SK-N-SH treated with all-trans-retinoic acid at 6 μM for 48 hours (cell line): ENCODE measurements at regions not wholly inside any gene's neighbourhood (a gene's known extent, or its start where the extent isn't known, plus 50 kb on each side); places are given as distances from the start of the nearest gene placed in this dataset.

ENCODE experiments used
- ATAC-seq: fragments of 200-7000 bp; cut with Tn5 transposase; 3 replicates; pipeline ENCODE4 v1.9.1; 2020; ENCODE audit warnings: mild to moderate bottlenecking, moderate library complexity
- ARNTL ChIP-seq: fragments of 450-650 bp; formaldehyde crosslinking; IDR thresholded peaks from 2 replicates; pipeline ENCODE4 v1.5.0; 2020; ENCODE audit warnings: low read depth, mild to moderate bottlenecking, moderate library complexity, borderline replicate concordance
- BACH2 ChIP-seq: fragments of 250-450 bp; sonication (Bioruptor Pico); IDR thresholded peaks from 2 replicates; pipeline ENCODE4 v1.9.0; 2021; ENCODE audit warnings: mild to moderate bottlenecking, borderline replicate concordance
- CREB5 ChIP-seq: fragments of 250-450 bp; sonication (Bioruptor Pico); IDR thresholded peaks from 2 replicates; pipeline ENCODE4 v1.5.1; 2020; ENCODE audit warnings: low read depth, mild to moderate bottlenecking, moderate library complexity
- CSDC2 ChIP-seq: fragments of 250-450 bp; sonication (Bioruptor Pico); IDR thresholded peaks from 2 replicates; pipeline ENCODE4 v1.5.0; 2020; ENCODE audit warnings: mild to moderate bottlenecking, moderate library complexity
- CSRNP3 ChIP-seq: fragments of 250-450 bp; sonication (Bioruptor Pico); IDR thresholded peaks from 2 replicates; pipeline ENCODE4 v1.5.1; 2021; ENCODE audit warnings: mild to moderate bottlenecking, moderate library complexity
- ESRRG ChIP-seq: fragments of 250-450 bp; sonication (Bioruptor Pico); IDR thresholded peaks from 2 replicates; pipeline ENCODE4 v1.6.1; 2021; ENCODE audit warnings: mild to moderate bottlenecking
- GLIS3 ChIP-seq: fragments of 250-450 bp; sonication (Bioruptor Pico); IDR thresholded peaks from 2 replicates; pipeline ENCODE4 v1.5.0; 2020; ENCODE audit warnings: mild to moderate bottlenecking, moderate library complexity
- ISL1 ChIP-seq: fragments of 250-450 bp; sonication (Bioruptor Pico); IDR thresholded peaks from 2 replicates; pipeline ENCODE4 v2.1.2; 2022; ENCODE audit warnings: mild to moderate bottlenecking, moderate library complexity
- PATZ1 ChIP-seq: fragments of 250-450 bp; sonication (Bioruptor Pico); IDR thresholded peaks from 2 replicates; pipeline ENCODE4 v1.8.0; 2020; ENCODE audit warnings: mild to moderate bottlenecking, moderate library complexity, borderline replicate concordance
- POU6F1 ChIP-seq: fragments of 250-450 bp; sonication (Bioruptor Pico); IDR thresholded peaks from 2 replicates; pipeline ENCODE4 v1.8.0; 2021; ENCODE audit warnings: low read depth, mild to moderate bottlenecking, moderate library complexity, borderline replicate concordance
- PPARA ChIP-seq: fragments of 250-450 bp; sonication (Bioruptor Pico); IDR thresholded peaks from 2 replicates; pipeline ENCODE4 v1.5.0; 2020; ENCODE audit warnings: mild to moderate bottlenecking, borderline replicate concordance
- RARB ChIP-seq: fragments of 250-450 bp; sonication (Bioruptor Pico); IDR thresholded peaks from 2 replicates; pipeline ENCODE4 v1.8.0; 2021; ENCODE audit warnings: mild to moderate bottlenecking, moderate library complexity
- SNAI2 ChIP-seq: fragments of 250-450 bp; sonication (Bioruptor Pico); IDR thresholded peaks from 2 replicates; pipeline ENCODE4 v1.5.0; 2020; ENCODE audit warnings: mild to moderate bottlenecking, moderate library complexity
- TCF4 ChIP-seq: fragments of 250-450 bp; sonication (Bioruptor Pico); IDR thresholded peaks from 2 replicates; pipeline ENCODE4 v1.8.0; 2021; ENCODE audit warnings: mild to moderate bottlenecking, moderate library complexity, borderline replicate concordance
- TOX ChIP-seq: fragments of 250-450 bp; sonication (Bioruptor Pico); IDR thresholded peaks from 2 replicates; pipeline ENCODE4 v1.8.0; 2021; ENCODE audit warnings: mild to moderate bottlenecking, moderate library complexity, borderline replicate concordance
- TSHZ2 ChIP-seq: fragments of 250-450 bp; sonication (Bioruptor Pico); IDR thresholded peaks from 2 replicates; pipeline ENCODE4 v1.5.0; 2020; ENCODE audit warnings: mild to moderate bottlenecking, moderate library complexity
- ZC3H10 ChIP-seq: fragments of 250-450 bp; sonication (Bioruptor Pico); IDR thresholded peaks from 2 replicates; pipeline ENCODE4 v1.5.1; 2021; ENCODE audit warnings: mild to moderate bottlenecking, moderate library complexity
- ZFP3 ChIP-seq: fragments of 250-450 bp; sonication (Bioruptor Pico); IDR thresholded peaks from 2 replicates; pipeline ENCODE4 v1.5.0; 2020; ENCODE audit warnings: mild to moderate bottlenecking, moderate library complexity
- ZFP30 ChIP-seq: fragments of 450-650 bp; formaldehyde crosslinking; IDR thresholded peaks from 2 replicates; pipeline ENCODE4 v1.5.0; 2022; ENCODE audit warnings: mild to moderate bottlenecking, moderate library complexity
- ZNF70 ChIP-seq: fragments of 450-650 bp; formaldehyde crosslinking; IDR thresholded peaks from 2 replicates; pipeline ENCODE4 v1.5.0; 2020; ENCODE audit warnings: mild to moderate bottlenecking, moderate library complexity
- ZNF8 ChIP-seq: fragments of 450-650 bp; formaldehyde crosslinking; IDR thresholded peaks from 2 replicates; pipeline ENCODE4 v1.5.0; 2020; ENCODE audit warnings: mild to moderate bottlenecking, moderate library complexity

- TF ChIP-seq PPARA (CRISPR knock-in tag) = no peak
- no peak for TF ChIP-seq CSDC2 (CRISPR knock-in tag)
- no peak for TF ChIP-seq ESRRG (CRISPR knock-in tag)
- no peak for TF ChIP-seq ZFP3 (CRISPR knock-in tag)
- ATAC-seq = no peak
These were observed 450.3 kb downstream of the RAPGEF2 start for GRCh38 chr4:159552979-159553768.

GRCh38 chr4:159555873-159556272 is 453.0 kb downstream of the RAPGEF2 start:
- no peak for TF ChIP-seq POU6F1 (CRISPR knock-in tag)
- no peak for TF ChIP-seq GLIS3 (CRISPR knock-in tag)
- no peak for TF ChIP-seq ZNF70
- TF ChIP-seq ZFP30 (CRISPR knock-in tag) = no peak
- TF ChIP-seq PPARA (CRISPR knock-in tag) = no peak
- TF ChIP-seq RARB (CRISPR knock-in tag) = no peak
- no peak for TF ChIP-seq ISL1 (CRISPR knock-in tag)
- no peak for TF ChIP-seq ZC3H10
- no peak for TF ChIP-seq TSHZ2 (CRISPR knock-in tag)
- TF ChIP-seq CSDC2 (CRISPR knock-in tag) = no peak
- TF ChIP-seq TOX = no peak
- TF ChIP-seq BACH2 (CRISPR knock-in tag) = no peak
- TF ChIP-seq TCF4 (CRISPR knock-in tag) = no peak
- no peak for TF ChIP-seq CREB5 (CRISPR knock-in tag)
- no peak for TF ChIP-seq SNAI2 (CRISPR knock-in tag)
- no peak for TF ChIP-seq ZNF8 (CRISPR knock-in tag)
- no peak for TF ChIP-seq CSRNP3 (CRISPR knock-in tag)
- no peak for TF ChIP-seq PATZ1
- no peak for TF ChIP-seq ESRRG (CRISPR knock-in tag)
- ATAC-seq = no peak

- ATAC-seq = no peak
- TF ChIP-seq ZNF70 (no peak), ZFP30 (CRISPR knock-in tag) (no peak), ARNTL (CRISPR knock-in tag) (no peak), CSDC2 (CRISPR knock-in tag) (no peak)
These were observed 459.5 kb downstream of the RAPGEF2 start for GRCh38 chr4:159562366-159562765.
